Esophagus squamous epithelium (tissue), 4 donors: ENCODE measurements at regions not wholly inside any gene's neighbourhood (a gene's known extent, or its start where the extent isn't known, plus 50 kb on each side); places are given as distances from the start of the nearest gene placed in this dataset.

Experiments used
- CTCF ChIP-seq, 6 experiments: fragments of 450-650 bp in 4 of 6; fragments of 200-600 bp in 2 of 6; sonication (generic) in 2 of 6; IDR thresholded peaks; one replicate each; pipeline ENCODE4 v1.5.1; 2016 to 2019; ENCODE audit warnings: antibody characterized with exemption in 6 of 6, mild to moderate bottlenecking in 4 of 6, moderate library complexity in 4 of 6
- POLR2A ChIP-seq, 4 donors: fragments of 450-650 bp; IDR thresholded peaks; one replicate each; pipeline ENCODE4 v1.6.1; 2017; ENCODE audit warnings: antibody characterized with exemption in 4 of 4, mild to moderate bottlenecking in 4 of 4, moderate library complexity in 3 of 4

DNA sequence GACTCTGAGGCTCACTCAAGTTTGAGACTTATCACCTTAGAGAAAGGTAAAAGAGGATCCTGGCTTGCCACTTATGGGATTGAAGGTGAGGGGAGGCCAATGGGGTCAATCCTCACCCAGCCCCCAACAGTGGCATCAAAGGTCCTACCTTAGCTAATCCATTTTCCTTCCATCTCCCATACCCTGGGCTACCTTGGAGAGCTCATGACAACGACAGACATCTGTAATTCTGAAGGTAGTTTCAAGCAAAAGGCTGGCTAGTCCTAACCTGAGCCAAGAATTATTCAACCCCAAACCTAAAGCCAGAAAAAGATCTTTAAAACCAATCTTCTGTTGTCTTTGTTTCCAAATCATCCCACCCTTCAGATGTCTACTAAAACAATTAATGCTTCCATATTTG is 179.2 kb upstream of the GHITM start:
- TF ChIP-seq CTCF (IDR thresholded peaks at IDR 0.05), result no peak
- no peak for TF ChIP-seq POLR2A (IDR thresholded peaks at IDR 0.05)
